HG02759 (cell line): ENCODE measurements at regions not wholly inside any gene's neighbourhood (a gene's known extent, or its start where the extent isn't known, plus 50 kb on each side); places are given as distances from the start of the nearest gene placed in this dataset.

Experiments used
- ATAC-seq: cut with Tn5 transposase; IDR thresholded peaks from one replicate; pipeline ENCODE4 v1.9.1; 2021; ENCODE audit warnings: mild to moderate bottlenecking, moderate library complexity; ENCODE audit not compliant: unreplicated experiment

- ATAC-seq, result no peak
These were observed 260.8 kb downstream of the SNX13 start for GRCh38 chr7:17679458-17679857.

GRCh38 chr7:17680026-17680425 is 260.3 kb downstream of the SNX13 start:
- ATAC-seq, result no peak

GRCh38 chr7:17680943-17681351 is 259.3 kb downstream of the SNX13 start:
- no peak for ATAC-seq

GRCh38 chr7:17681965-17682364 is 258.3 kb downstream of the SNX13 start:
- ATAC-seq, result no peak

- no peak for ATAC-seq
These were observed 257.7 kb downstream of the SNX13 start for GRCh38 chr7:17682586-17682985.

GRCh38 chr7:17685141-17685540 is 255.2 kb downstream of the SNX13 start:
- no peak for ATAC-seq

GRCh38 chr7:17687361-17687760 is 252.9 kb downstream of the SNX13 start:
- no peak for ATAC-seq

- ATAC-seq, result no peak
These were observed 250.9 kb downstream of the SNX13 start for GRCh38 chr7:17689361-17689902.

- ATAC-seq, result peak; percentile 85
These were observed 250.3 kb downstream of the SNX13 start for GRCh38 chr7:17690030-17690429.

- no peak for ATAC-seq
These were observed 243.9 kb downstream of the SNX13 start for GRCh38 chr7:17696422-17696821.

- no peak for ATAC-seq
These were observed 243.0 kb downstream of the SNX13 start for GRCh38 chr7:17697128-17697881.

- ATAC-seq, result no peak
These were observed 240.6 kb downstream of the SNX13 start for GRCh38 chr7:17699696-17700095.

GRCh38 chr7:17700138-17700537 is 240.2 kb downstream of the SNX13 start:
- no peak for ATAC-seq

- ATAC-seq, result no peak
These were observed 234.0 kb downstream of the SNX13 start for GRCh38 chr7:17706275-17706674.

- ATAC-seq, result peak; percentile 83
These were observed 233.6 kb downstream of the SNX13 start for GRCh38 chr7:17706734-17707133.

GRCh38 chr7:17709127-17709526 is 231.2 kb downstream of the SNX13 start:
- ATAC-seq, result no peak

- no peak for ATAC-seq
These were observed 230.7 kb downstream of the SNX13 start for GRCh38 chr7:17709599-17709998.

- no peak for ATAC-seq
These were observed 230.0 kb downstream of the SNX13 start for GRCh38 chr7:17710312-17710711.

GRCh38 chr7:17713584-17713983 is 226.7 kb downstream of the SNX13 start:
- ATAC-seq, result no peak

GRCh38 chr7:17716816-17717215 is 223.5 kb downstream of the SNX13 start:
- no peak for ATAC-seq

GRCh38 chr7:17719998-17720397 is 220.3 kb downstream of the SNX13 start:
- no peak for ATAC-seq

- no peak for ATAC-seq
These were observed 218.5 kb downstream of the SNX13 start for GRCh38 chr7:17721736-17722285.
